PC-3 (cell line): ENCODE measurements at regions not wholly inside any gene's neighbourhood (a gene's known extent, or its start where the extent isn't known, plus 50 kb on each side); places are given as distances from the start of the nearest gene placed in this dataset.

ENCODE experiments used
- CTCF ChIP-seq: fragments of 300-600 bp; sonication (generic); conservative IDR thresholded peaks from 2 replicates; pipeline ENCODE4 v1.5.1; 2017; ENCODE audit warnings: antibody characterized with exemption, low read depth, mild to moderate bottlenecking, low read length
- EZH2 ChIP-seq: fragments of 300-600 bp; sonication (generic); IDR thresholded peaks from one replicate; pipeline ENCODE4 v1.6.1; 2017; ENCODE audit warnings: antibody characterized with exemption, mild to moderate bottlenecking, low read length; ENCODE audit not compliant: unreplicated experiment
- EZH2phosphoT487 ChIP-seq: fragments of 300-600 bp; sonication (generic); IDR thresholded peaks from 2 replicates; pipeline ENCODE4 v1.6.1; 2018; ENCODE audit warnings: mild to moderate bottlenecking, antibody characterized with exemption, low read length, borderline replicate concordance

- TF ChIP-seq CTCF (no peak), EZH2phosphoT487 (no peak), EZH2 (no peak)
These were observed 1151.0 kb downstream of the BCL11B start for GRCh38 chr14:98120831-98121464.
